ENCODE measurements at regions not wholly inside any gene's neighbourhood (a gene's known extent, or its start where the extent isn't known, plus 50 kb on each side); places are given as distances from the start of the nearest gene placed in this dataset.

GRCh38 chr2:215664847-215665525, 229.1 kb upstream of the FN1 start:
- H3K9ac ChIP-seq (replicated peaks in 1 of 4; ENCODE audit: extremely low read depth in 1 of 4, low read depth in 3 of 4, low read length in 3 of 4) = no peak overlapping the region
- TF ChIP-seq ZNF274 (IDR thresholded peaks at IDR 0.05; ENCODE audit: borderline replicate concordance, extremely low read depth, low read length) = no peak
- no peak for TF ChIP-seq NANOG (IDR thresholded peaks at IDR 0.05; ENCODE audit: insufficient read depth, low read depth, low read length, poor library complexity, severe bottlenecking)
- TF ChIP-seq BACH1 (IDR thresholded peaks at IDR 0.05; ENCODE audit: low read length) = no peak
- no peak for TF ChIP-seq CHD1 (IDR thresholded peaks at IDR 0.05; ENCODE audit: low read depth, low read length)
- TF ChIP-seq USF2 (IDR thresholded peaks at IDR 0.05; ENCODE audit: low read length) = no peak
- no peak for TF ChIP-seq PHF8 (conservative IDR thresholded peaks at IDR 0.05; ENCODE audit: low read depth, low read length)
- TF ChIP-seq EP300 (IDR thresholded peaks at IDR 0.05; ENCODE audit: borderline replicate concordance in 1 of 2, low read depth in 2 of 2, low read length in 2 of 2) = no peak
- no peak for TF ChIP-seq HDAC6 (IDR thresholded peaks at IDR 0.05; ENCODE audit: low read depth, low read length)
- TF ChIP-seq FOSL1 (IDR thresholded peaks at IDR 0.05; ENCODE audit: insufficient read depth, low read depth, low read length) = no peak
- no peak for TF ChIP-seq JUND (IDR thresholded peaks at IDR 0.05; ENCODE audit: low read length)
- no peak for TF ChIP-seq TCF12 (IDR thresholded peaks at IDR 0.05; ENCODE audit: low read depth, low read length)
- no peak for TF ChIP-seq BCL11A (IDR thresholded peaks at IDR 0.05; ENCODE audit: low read depth in 2 of 2, low read length in 2 of 2)
- TF ChIP-seq YY1 (IDR thresholded peaks at IDR 0.05; ENCODE audit: low read depth, low read length) = no peak

More at GRCh38 chr2:215664847-215665525, 229.1 kb upstream of the FN1 start:
- Histone ChIP-seq H4K91ac (replicated peaks; ENCODE audit: insufficient read length, low read length) (no peak overlapping the region), H2BK15ac (ENCODE audit: low read length) (no peak overlapping the region), H3K79me2 (ENCODE audit: control insufficient read depth in 1 of 2, insufficient read depth in 2 of 2, low read length in 2 of 2) (no peaks in the 10 kb centered on the region), H3K4ac (replicated peaks; ENCODE audit: insufficient read length, low read depth, low read length) (no peak overlapping the region), H4K5ac (ENCODE audit: insufficient read length, low read depth, low read length) (no peak overlapping the region), H3K56ac (replicated peaks; ENCODE audit: insufficient read length, low read depth, low read length) (no peak overlapping the region), H4K8ac (ENCODE audit: extremely low read depth, insufficient read depth, low read length) (no peak overlapping the region), H3K36me3 (ENCODE audit: control insufficient read depth in 2 of 4, insufficient read depth in 4 of 4, low read length in 3 of 4) (no peaks in the 10 kb centered on the region), H3K4me1 (replicated peaks in 1 of 4; ENCODE audit: control insufficient read depth in 3 of 4, insufficient read depth in 4 of 4, low read length in 3 of 4) (no peaks in the 10 kb centered on the region), H3K23me2 (ENCODE audit: low read depth, low read length) (no peaks in the 10 kb centered on the region), H4K20me1 (replicated peaks in 1 of 2; ENCODE audit: control insufficient read depth in 1 of 2, insufficient read depth in 2 of 2, low read length in 2 of 2) (no peaks in the 10 kb centered on the region), H3K14ac (ENCODE audit: insufficient read length) (no peak overlapping the region), H2AK5ac (ENCODE audit: low read depth, low read length) (no peak overlapping the region), H2AFZ (ENCODE audit: low read length) (no peak overlapping the region), H3K79me1 (ENCODE audit: low read depth, low read length) (no peaks in the 10 kb centered on the region), H3K27ac (ENCODE audit: low read depth, low read length) (no peak overlapping the region), H3K9me3 (ENCODE audit: insufficient read depth in 2 of 2, low read depth in 1 of 2, low read length in 1 of 2) (no peaks in the 10 kb centered on the region), H3K23ac (ENCODE audit: insufficient read length) (no peak overlapping the region), H3K18ac (ENCODE audit: extremely low read depth, low read length) (no peak overlapping the region), H2BK20ac (ENCODE audit: low read length) (no peak overlapping the region), H2BK120ac (replicated peaks; ENCODE audit: low read depth, low read length) (no peak overlapping the region), H2BK5ac (ENCODE audit: low read depth, low read length) (no peak overlapping the region), H3K4me3 (ENCODE audit: extremely low read depth in 1 of 4, insufficient read depth in 2 of 4, low read depth in 3 of 4, low read length in 4 of 4) (no peak overlapping the region), H2BK12ac (ENCODE audit: low read depth, low read length) (no peak overlapping the region), H3K27me3 (replicated peaks in 1 of 4; ENCODE audit: control insufficient read depth in 3 of 4, extremely low read depth in 1 of 4, insufficient read depth in 3 of 4, low read length in 3 of 4) (no peaks in the 10 kb centered on the region), H3K4me2 (ENCODE audit: insufficient read depth in 1 of 2, low read depth in 2 of 2, low read length in 2 of 2) (no peak overlapping the region)
- 83% methylated on average over 3 of the region's 3 CpGs; no CpG with 5 or more reads in 1 of the 2 experiments for WGBS, 2 experiments (ENCODE audit: extremely low coverage in 1 of 2, insufficient coverage in 1 of 2, insufficient read length in 1 of 2, insufficient replicate concordance in 2 of 2, low coverage in 1 of 2, low lambda C conversion rate in 2 of 2, missing lambda C conversion rate in 1 of 2)
- FAIRE-seq (no peak), DNase-seq (ENCODE audit: low read depth in 1 of 2, low spot score in 2 of 2) (no peak)
- CTCF ChIA-PET (ENCODE audit: partially characterized antibody) = no interaction called here
- POLR2A ChIA-PET (ENCODE audit: partially characterized antibody) = no interaction called here

Measured in H1 (cell line).